ENCODE measurements at regions not wholly inside any gene's neighbourhood (a gene's known extent, or its start where the extent isn't known, plus 50 kb on each side); places are given as distances from the start of the nearest gene placed in this dataset.

- H3K27me3 ChIP-seq (replicated peaks; ENCODE audit: insufficient read depth, low read depth, low read length, poor library complexity) = no peaks in the 10 kb centered on the region
- CTCF ChIA-PET = no interaction called here
- intact Hi-C loops (cut with micrococcal nuclease; ENCODE audit: unreplicated experiment) = no loop called here
Observed at GRCh38 chr17:34091975-34092374, 163.1 kb upstream of the CCL2 start.

GRCh38 chr17:34095106-34095505 is 160.0 kb upstream of the CCL2 start:
- H3K27me3 ChIP-seq (replicated peaks; ENCODE audit: insufficient read depth, low read depth, low read length, poor library complexity) = no peaks in the 10 kb centered on the region
- H3K27ac ChIP-seq (ENCODE audit: low read depth, low read length, poor library complexity, severe bottlenecking) = no peak overlapping the region
- no peak overlapping the region for H3K4me3 ChIP-seq (ENCODE audit: low read depth, low read length, poor library complexity, severe bottlenecking)
- POLR2A ChIA-PET (ENCODE audit: low non-redundant PET) = no interaction called here
- intact Hi-C loops (cut with micrococcal nuclease; ENCODE audit: unreplicated experiment) = no loop called here
- H3K4me1 ChIP-seq (ENCODE audit: insufficient read depth, low read length, poor library complexity, severe bottlenecking) = no peaks in the 10 kb centered on the region
- CTCF ChIA-PET = no interaction called here
- DNase-seq (ENCODE audit: low spot score) = no peak
- TF ChIP-seq CTCF (conservative IDR thresholded peaks at IDR 0.05; ENCODE audit: low read depth, low read length) (no peak), EZH2 (IDR thresholded peaks at IDR 0.05; ENCODE audit: borderline replicate concordance, low read depth, low read length, poor library complexity, severe bottlenecking) (no peak)
- no TSS peak for BruUV-seq (replicated peaks)
- H3K36me3 ChIP-seq (ENCODE audit: insufficient read depth, low read length, poor library complexity, severe bottlenecking) = no peaks in the 10 kb centered on the region
- no peaks in the 10 kb centered on the region for H3K9me3 ChIP-seq (ENCODE audit: low read depth, low read length, poor library complexity, severe bottlenecking)

More at GRCh38 chr17:34091975-34092374, 163.1 kb upstream of the CCL2 start:
- POLR2A ChIA-PET (ENCODE audit: low non-redundant PET) = no interaction called here
- H3K27ac ChIP-seq (ENCODE audit: low read depth, low read length, poor library complexity, severe bottlenecking) = no peak overlapping the region
- BruUV-seq (replicated peaks) = no TSS peak
- H3K9me3 ChIP-seq (ENCODE audit: low read depth, low read length, poor library complexity, severe bottlenecking) = no peaks in the 10 kb centered on the region
- no peak for TF ChIP-seq EZH2 (IDR thresholded peaks at IDR 0.05; ENCODE audit: borderline replicate concordance, low read depth, low read length, poor library complexity, severe bottlenecking)
- TF ChIP-seq CTCF (conservative IDR thresholded peaks at IDR 0.05; ENCODE audit: low read depth, low read length) = no peak
- no peaks in the 10 kb centered on the region for H3K36me3 ChIP-seq (ENCODE audit: insufficient read depth, low read length, poor library complexity, severe bottlenecking)
- H3K4me1 ChIP-seq (ENCODE audit: insufficient read depth, low read length, poor library complexity, severe bottlenecking) = no peaks in the 10 kb centered on the region
- H3K4me3 ChIP-seq (ENCODE audit: low read depth, low read length, poor library complexity, severe bottlenecking) = no peak overlapping the region
- DNase-seq (ENCODE audit: low spot score) = no peak

- ChIA-PET POLR2A (ENCODE audit: low non-redundant PET) (no interaction called here), CTCF (no interaction called here)
- TF ChIP-seq CTCF (conservative IDR thresholded peaks at IDR 0.05; ENCODE audit: low read depth, low read length) = no peak
- no peak for TF ChIP-seq EZH2 (IDR thresholded peaks at IDR 0.05; ENCODE audit: borderline replicate concordance, low read depth, low read length, poor library complexity, severe bottlenecking)
- H3K27me3 ChIP-seq (replicated peaks; ENCODE audit: insufficient read depth, low read depth, low read length, poor library complexity) = no peaks in the 10 kb centered on the region
- no peak overlapping the region for H3K4me3 ChIP-seq (ENCODE audit: low read depth, low read length, poor library complexity, severe bottlenecking)
- no peak overlapping the region for H3K27ac ChIP-seq (ENCODE audit: low read depth, low read length, poor library complexity, severe bottlenecking)
- no peak for DNase-seq (ENCODE audit: low spot score)
- intact Hi-C loops (cut with micrococcal nuclease; ENCODE audit: unreplicated experiment) = no loop called here
- no peaks in the 10 kb centered on the region for H3K36me3 ChIP-seq (ENCODE audit: insufficient read depth, low read length, poor library complexity, severe bottlenecking)
- H3K4me1 ChIP-seq (ENCODE audit: insufficient read depth, low read length, poor library complexity, severe bottlenecking) = no peaks in the 10 kb centered on the region
- H3K9me3 ChIP-seq (ENCODE audit: low read depth, low read length, poor library complexity, severe bottlenecking) = no peaks in the 10 kb centered on the region
- BruUV-seq (replicated peaks) = no TSS peak
Observed at GRCh38 chr17:34098699-34099098, 156.4 kb upstream of the CCL2 start.
